Upper lobe of right lung (tissue), 1 donor: ENCODE measurements at regions not wholly inside any gene's neighbourhood (a gene's known extent, or its start where the extent isn't known, plus 50 kb on each side); places are given as distances from the start of the nearest gene placed in this dataset.

Source experiments
- ATAC-seq: fragments of 200-7000 bp; cut with Tn5 transposase; one replicate; pipeline ENCODE4 v1.9.1; 2020; ENCODE audit warnings: mild to moderate bottlenecking, moderate library complexity
- DNase-seq: peaks from one replicate; pipeline ENCODE4 v3.0.0-alpha.2; 2020
- H3K27ac ChIP-seq: fragments of 200-600 bp; one replicate; pipeline ENCODE4 v1.8.0; 2022
- H3K27me3 ChIP-seq: fragments of 200-600 bp; one replicate; pipeline ENCODE4 v1.8.0; 2022; ENCODE audit warnings: mild to moderate bottlenecking
- H3K36me3 ChIP-seq: fragments of 200-600 bp; one replicate; pipeline ENCODE4 v1.8.0; 2022
- H3K4me1 ChIP-seq: fragments of 200-600 bp; one replicate; pipeline ENCODE4 v1.8.0; 2022
- H3K4me3 ChIP-seq: fragments of 200-600 bp; one replicate; pipeline ENCODE4 v1.8.0; 2022; ENCODE audit warnings: mild to moderate bottlenecking
- H3K9me3 ChIP-seq: fragments of 200-600 bp; one replicate; pipeline ENCODE4 v1.8.0; 2022
- CTCF ChIP-seq: fragments of 200-600 bp; IDR thresholded peaks from one replicate; pipeline ENCODE4 v1.8.0; 2022; ENCODE audit warnings: antibody characterized with exemption
- intact Hi-C: fragments of 100-400 bp; cut with DNase I; formaldehyde crosslinking; loops from one replicate; pipeline ENCODE4 v1.11.0; 2022
- donor health status: DM: no; HTN: yes; CAD: no; lungs with severe emphysema.

GRCh38 chr3:73175698-73176097, 114.2 kb downstream of the EBLN2 start:
- Histone ChIP-seq H3K9me3 (no peaks in the 10 kb centered on the region), H3K36me3 (no peaks in the 10 kb centered on the region), H3K4me3 (no peak overlapping the region), H3K27ac (no peak overlapping the region), H3K4me1 (no peaks in the 10 kb centered on the region), H3K27me3 (no peaks in the 10 kb centered on the region)
- DNase-seq (no peak), ATAC-seq (no peak)
- intact Hi-C loops: no loop called here
- TF ChIP-seq CTCF: no peak

GRCh38 chr3:73176941-73177340, 115.5 kb downstream of the EBLN2 start:
- Histone ChIP-seq H3K36me3 (no peaks in the 10 kb centered on the region), H3K27me3 (no peaks in the 10 kb centered on the region), H3K9me3 (no peaks in the 10 kb centered on the region), H3K27ac (no peak overlapping the region), H3K4me3 (no peak overlapping the region), H3K4me1 (no peaks in the 10 kb centered on the region)
- no peak for ATAC-seq
- no peak for TF ChIP-seq CTCF
- intact Hi-C loops: no loop called here
- no peak for DNase-seq

GRCh38 chr3:73177827-73178226, 116.4 kb downstream of the EBLN2 start:
- Histone ChIP-seq H3K4me3 (no peak overlapping the region), H3K4me1 (no peaks in the 10 kb centered on the region), H3K27me3 (no peaks in the 10 kb centered on the region), H3K27ac (no peak overlapping the region), H3K9me3 (no peaks in the 10 kb centered on the region), H3K36me3 (no peaks in the 10 kb centered on the region)
- no peak for TF ChIP-seq CTCF
- no peak for ATAC-seq
- intact Hi-C loops: no loop called here
- no peak for DNase-seq

- Histone ChIP-seq H3K4me1 (no peaks in the 10 kb centered on the region), H3K36me3 (no peaks in the 10 kb centered on the region), H3K27ac (no peak overlapping the region), H3K4me3 (no peak overlapping the region), H3K9me3 (no peaks in the 10 kb centered on the region), H3K27me3 (no peaks in the 10 kb centered on the region)
- no peak for TF ChIP-seq CTCF
- DNase-seq (no peak), ATAC-seq (no peak)
- intact Hi-C loops: no loop called here
These were observed 118.1 kb downstream of the EBLN2 start for GRCh38 chr3:73179601-73180000.

- TF ChIP-seq CTCF: no peak
- no peak for ATAC-seq
These were observed 125.3 kb downstream of the EBLN2 start for GRCh38 chr3:73186741-73187140.

GRCh38 chr3:73187328-73187727, 125.9 kb downstream of the EBLN2 start:
- DNase-seq: no peak
- H3K4me1 ChIP-seq: no peaks in the 10 kb centered on the region
- H3K9me3 ChIP-seq: no peaks in the 10 kb centered on the region
- no peak overlapping the region for H3K4me3 ChIP-seq
- intact Hi-C loops: no loop called here
- H3K27ac ChIP-seq: no peak overlapping the region
- no peak for ATAC-seq
- H3K27me3 ChIP-seq: no peaks in the 10 kb centered on the region
- TF ChIP-seq CTCF: no peak
- no peaks in the 10 kb centered on the region for H3K36me3 ChIP-seq

More at GRCh38 chr3:73186741-73187140, 125.3 kb downstream of the EBLN2 start:
- no peak overlapping the region for H3K4me3 ChIP-seq
- H3K4me1 ChIP-seq: no peaks in the 10 kb centered on the region
- DNase-seq: no peak
- intact Hi-C loops: no loop called here
- H3K36me3 ChIP-seq: no peaks in the 10 kb centered on the region
- no peaks in the 10 kb centered on the region for H3K9me3 ChIP-seq
- H3K27me3 ChIP-seq: no peaks in the 10 kb centered on the region
- no peak overlapping the region for H3K27ac ChIP-seq
